Right atrium auricular region (tissue), 2 donors: ENCODE measurements at regions not wholly inside any gene's neighbourhood (a gene's known extent, or its start where the extent isn't known, plus 50 kb on each side); places are given as distances from the start of the nearest gene placed in this dataset.

Source experiments
- DNase-seq: peaks from one replicate; pipeline ENCODE4 v3.0.0-alpha.2; 2019; ENCODE audit warnings: low spot score
- H3K27ac ChIP-seq, 2 donors: fragments of 200-600 bp; sonication (generic); 1 replicate in 1 of 2; 2 replicates in 1 of 2; pipeline ENCODE4 v1.5.1; 2016 to 2019
- H3K27me3 ChIP-seq, 2 donors: fragments of 200-600 bp; sonication (generic); one replicate each; pipeline versions ENCODE4 v1.5.1 to v1.6.0; 2017 to 2019
- H3K36me3 ChIP-seq: fragments of 200-600 bp; sonication (generic); one replicate; pipeline ENCODE4 v1.5.1; 2016
- H3K4me1 ChIP-seq, 2 donors: fragments of 200-600 bp; sonication (generic); one replicate each; pipeline versions ENCODE4 v1.5.1 to v1.6.0; 2017 to 2019
- H3K4me3 ChIP-seq, 2 donors: fragments of 200-600 bp; sonication (generic); 1 replicate in 1 of 2; 2 replicates in 1 of 2; pipeline ENCODE4 v1.5.1; 2017 to 2019; ENCODE audit warnings: mild to moderate bottlenecking in 1 of 2, moderate library complexity in 1 of 2
- H3K9me3 ChIP-seq, 2 donors: fragments of 200-600 bp; sonication (generic); one replicate each; pipeline ENCODE4 v1.5.1; 2019
- CTCF ChIP-seq, 2 donors: fragments of 200-600 bp; sonication (generic); IDR thresholded peaks; one replicate each; pipeline ENCODE4 v1.5.1; 2019; ENCODE audit warnings: antibody characterized with exemption in 2 of 2

- TF ChIP-seq CTCF (IDR thresholded peaks at IDR 0.05) = no peak
- Histone ChIP-seq H3K27me3 (no peaks in the 10 kb centered on the region), H3K36me3 (no peaks in the 10 kb centered on the region), H3K27ac (no peak overlapping the region), H3K9me3 (no peaks in the 10 kb centered on the region), H3K4me1 (peaks cover 0 to 15% of the 10 kb centered on the region in 2 donors), H3K4me3 (no peak overlapping the region)
- no peak for DNase-seq
Measured at GRCh38 chr9:13450723-13451122, 171.2 kb upstream of the MPDZ start.

GRCh38 chr9:13448482-13448881, 169.0 kb upstream of the MPDZ start:
- no peak overlapping the region for H3K27ac ChIP-seq
- no peak for TF ChIP-seq CTCF (IDR thresholded peaks at IDR 0.05)
- H3K36me3 ChIP-seq = no peaks in the 10 kb centered on the region
- H3K4me1 ChIP-seq = peaks cover 0 to 22% of the 10 kb centered on the region in 2 donors
- H3K4me3 ChIP-seq = no peak overlapping the region
- no peaks in the 10 kb centered on the region for H3K9me3 ChIP-seq
- no peak for DNase-seq
- H3K27me3 ChIP-seq = no peaks in the 10 kb centered on the region

- Histone ChIP-seq H3K36me3 (no peaks in the 10 kb centered on the region), H3K4me1 (peaks cover 0 to 22% of the 10 kb centered on the region in 2 donors), H3K27ac (peak overlapping the region; percentile 53 to 56), H3K9me3 (no peaks in the 10 kb centered on the region), H3K4me3 (no peak overlapping the region), H3K27me3 (no peaks in the 10 kb centered on the region)
- no peak for TF ChIP-seq CTCF (IDR thresholded peaks at IDR 0.05)
- no peak for DNase-seq
Measured at GRCh38 chr9:13447843-13448422, 168.4 kb upstream of the MPDZ start.

- Histone ChIP-seq H3K27ac (peak overlapping the region; percentile 56 to 64), H3K36me3 (no peaks in the 10 kb centered on the region), H3K4me3 (peak overlapping the region in 1 of 2 donors; percentile 13), H3K4me1 (peaks cover 0 to 22% of the 10 kb centered on the region in 2 donors), H3K27me3 (no peaks in the 10 kb centered on the region), H3K9me3 (no peaks in the 10 kb centered on the region)
- no peak for DNase-seq
- peak in 1 of 2 donors; percentile 51 for TF ChIP-seq CTCF (IDR thresholded peaks at IDR 0.05)
Measured at GRCh38 chr9:13446938-13447842, 167.7 kb upstream of the MPDZ start.

GRCh38 chr9:13446286-13446937, 166.9 kb upstream of the MPDZ start:
- DNase-seq = no peak
- Histone ChIP-seq H3K4me1 (peaks cover 0 to 22% of the 10 kb centered on the region in 2 donors), H3K27ac (peak overlapping the region; percentile 56 to 64), H3K9me3 (no peaks in the 10 kb centered on the region), H3K27me3 (no peaks in the 10 kb centered on the region), H3K36me3 (no peaks in the 10 kb centered on the region), H3K4me3 (peak overlapping the region in 1 of 2 donors; percentile 13)
- no peak for TF ChIP-seq CTCF (IDR thresholded peaks at IDR 0.05)
